Fibroblast of the aortic adventitia (primary cell): ENCODE measurements at regions not wholly inside any gene's neighbourhood (a gene's known extent, or its start where the extent isn't known, plus 50 kb on each side); places are given as distances from the start of the nearest gene placed in this dataset.

Source experiments
- DNase-seq: peaks from one replicate; pipeline ENCODE4 v3.0.0-alpha.2; 2010; ENCODE audit warnings: low read depth
- H3K4me3 ChIP-seq: 2 replicates; pipeline ENCODE4 v1.5.1; 2011; ENCODE audit warnings: low read depth, mild to moderate bottlenecking, control low read depth, low read length, moderate library complexity
- CTCF ChIP-seq: IDR thresholded peaks from 2 replicates; pipeline ENCODE4 v1.5.1; 2011; ENCODE audit warnings: mild to moderate bottlenecking, low read length, control low read depth, inconsistent platforms; ENCODE audit not compliant: insufficient read depth

DNA sequence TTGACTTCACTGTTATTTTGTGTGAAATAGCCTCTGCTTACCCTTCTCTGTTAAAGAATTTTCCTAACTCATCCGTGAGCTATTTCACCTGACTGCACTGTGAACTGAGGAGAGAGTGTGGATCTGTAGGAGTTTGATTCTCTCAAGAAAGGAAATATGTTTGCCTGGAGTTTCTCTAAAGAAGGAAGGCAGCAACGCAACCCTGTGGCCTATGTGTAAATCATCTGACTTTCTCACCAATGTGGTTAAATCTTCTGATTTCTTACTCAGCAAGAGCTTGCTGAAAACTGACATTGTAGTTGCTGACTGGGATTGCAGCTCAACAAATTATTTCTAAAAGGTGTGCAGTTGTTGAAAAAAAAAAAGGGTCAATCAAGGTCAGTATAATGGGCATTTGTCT, 153.9 kb upstream of the PELI1 start:
- DNase-seq = no peak
- no peak for TF ChIP-seq CTCF
- no peak overlapping the region for H3K4me3 ChIP-seq

GRCh38 chr2:64300066-64300465, 153.9 kb upstream of the LGALSL start:
- no peak for DNase-seq
- no peak for TF ChIP-seq CTCF
- no peak overlapping the region for H3K4me3 ChIP-seq

- H3K4me3 ChIP-seq = no peak overlapping the region
- no peak for TF ChIP-seq CTCF
- DNase-seq = no peak
These were observed 150.7 kb upstream of the LGALSL start for GRCh38 chr2:64303250-64303649.

DNA sequence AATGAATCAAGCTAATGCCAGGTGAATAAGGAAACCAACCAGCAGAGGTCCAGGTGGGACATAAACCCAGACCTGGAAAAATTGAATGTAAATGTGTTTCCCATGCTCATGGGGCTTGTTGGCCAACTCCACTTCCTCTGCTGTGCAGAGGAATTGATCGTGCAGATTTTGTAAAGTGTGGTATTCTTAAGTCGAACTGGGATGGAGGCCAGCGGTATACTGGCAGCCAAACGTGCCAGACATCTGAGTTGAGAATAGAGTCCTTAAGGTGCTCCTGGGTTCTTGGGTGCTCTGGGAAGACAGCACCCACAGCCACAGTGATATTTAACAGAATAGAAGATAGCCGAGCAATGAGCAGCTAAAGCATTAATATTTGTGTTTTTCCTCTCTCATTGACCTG, 146.5 kb upstream of the LGALSL start:
- no peak for TF ChIP-seq CTCF
- DNase-seq = no peak
- no peak overlapping the region for H3K4me3 ChIP-seq

DNA sequence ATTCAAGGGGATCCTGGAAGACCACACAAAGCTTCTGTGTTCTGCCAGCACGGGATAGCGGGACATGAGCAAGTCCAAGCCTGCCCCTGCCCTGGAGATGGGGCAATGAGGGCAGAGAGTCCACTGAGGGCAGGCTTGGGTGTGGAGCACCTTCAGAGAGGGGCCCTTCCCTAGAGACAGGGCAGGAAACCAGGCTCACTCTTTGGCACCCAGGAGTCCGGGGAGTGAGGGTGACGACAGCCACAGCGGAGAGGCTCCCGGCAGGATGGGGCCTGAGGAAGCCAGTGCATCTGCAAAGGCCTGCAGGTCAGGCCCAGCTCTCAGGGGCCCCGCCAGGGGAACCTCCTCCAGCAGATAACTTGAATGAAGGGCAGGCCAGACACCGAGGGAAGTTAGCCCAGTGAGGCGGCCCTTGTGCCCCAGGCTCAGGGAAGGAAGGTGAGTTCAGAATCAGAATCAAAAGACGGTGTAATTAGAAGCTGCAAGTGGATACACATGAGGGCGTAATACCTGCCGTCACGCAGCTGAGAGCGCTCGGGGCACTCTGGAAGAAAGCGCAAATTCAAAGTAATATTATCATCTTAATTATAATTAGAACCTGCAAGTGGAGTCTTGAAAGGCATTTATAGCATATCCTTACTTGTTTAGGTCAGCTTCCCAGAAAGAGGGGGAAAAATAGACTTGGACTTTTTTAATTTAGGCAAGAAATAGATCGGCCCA, 142.6 kb upstream of the LGALSL start:
- no peak for DNase-seq
- TF ChIP-seq CTCF = no peak
- H3K4me3 ChIP-seq = no peak overlapping the region

DNA sequence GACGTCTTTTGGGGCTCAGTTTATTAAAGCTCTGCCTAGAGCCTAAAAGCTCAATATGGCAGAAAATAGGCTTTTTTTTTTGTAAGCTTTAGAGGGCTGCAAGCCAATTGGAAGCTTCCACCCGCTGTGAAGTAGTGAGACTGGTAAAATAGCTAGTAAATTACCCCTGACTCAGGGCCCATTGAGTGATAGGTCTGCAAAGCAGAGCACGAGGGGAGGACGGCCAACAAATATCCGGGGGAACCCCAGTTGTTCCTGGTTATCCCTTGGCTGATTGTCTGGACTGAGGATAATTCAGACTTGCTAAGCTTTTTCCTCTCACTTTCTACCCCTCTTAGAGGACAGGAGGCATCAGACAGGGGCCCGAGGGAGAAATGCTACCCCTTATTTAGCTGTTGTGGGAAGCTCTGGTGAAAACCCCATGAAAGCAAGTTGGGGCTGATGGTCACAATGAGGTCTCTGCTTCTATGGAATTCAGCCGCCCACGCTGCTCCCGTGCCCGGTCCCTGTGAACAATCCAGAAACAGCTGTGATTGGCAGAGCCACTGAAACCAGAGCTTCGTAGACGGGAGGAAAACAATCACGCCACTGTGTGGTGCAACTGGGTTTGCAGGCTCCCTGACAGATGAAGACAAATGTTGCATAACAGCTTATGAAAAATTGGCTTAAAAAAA, 141.9 kb upstream of the LGALSL start:
- DNase-seq = peak; percentile 88
- TF ChIP-seq CTCF = peak; percentile 57
- peak overlapping the region; percentile 22 for H3K4me3 ChIP-seq
